ENCODE measurements at regions not wholly inside any gene's neighbourhood (a gene's known extent, or its start where the extent isn't known, plus 50 kb on each side); places are given as distances from the start of the nearest gene placed in this dataset.

GRCh38 chr1:97980530-97980929 is 59.7 kb upstream of the DPYD start:
- intact Hi-C loops (cut with micrococcal nuclease; ENCODE audit: unreplicated experiment) = no loop called here
- H3K36me3 ChIP-seq (ENCODE audit: insufficient read depth, low read length, poor library complexity, severe bottlenecking) = no peaks in the 10 kb centered on the region
- no peaks in the 10 kb centered on the region for H3K9me3 ChIP-seq (ENCODE audit: low read depth, low read length, poor library complexity, severe bottlenecking)
- H3K27ac ChIP-seq (ENCODE audit: low read depth, low read length, poor library complexity, severe bottlenecking) = no peak overlapping the region
- H3K4me1 ChIP-seq (ENCODE audit: insufficient read depth, low read length, poor library complexity, severe bottlenecking) = no peaks in the 10 kb centered on the region
- ChIA-PET POLR2A (ENCODE audit: low non-redundant PET) (no interaction called here), CTCF (no interaction called here)
- DNase-seq (ENCODE audit: low spot score) = no peak
- no peaks in the 10 kb centered on the region for H3K27me3 ChIP-seq (replicated peaks; ENCODE audit: insufficient read depth, low read depth, low read length, poor library complexity)
- no TSS peak for BruUV-seq (replicated peaks)
- H3K4me3 ChIP-seq (ENCODE audit: low read depth, low read length, poor library complexity, severe bottlenecking) = no peak overlapping the region
- no peak for TF ChIP-seq CTCF (conservative IDR thresholded peaks at IDR 0.05; ENCODE audit: low read depth, low read length)
- TF ChIP-seq EZH2 (IDR thresholded peaks at IDR 0.05; ENCODE audit: borderline replicate concordance, low read depth, low read length, poor library complexity, severe bottlenecking) = no peak

GRCh38 chr1:97976801-97977200 is 56.0 kb upstream of the DPYD start:
- H3K9me3 ChIP-seq (ENCODE audit: low read depth, low read length, poor library complexity, severe bottlenecking) = no peaks in the 10 kb centered on the region
- H3K36me3 ChIP-seq (ENCODE audit: insufficient read depth, low read length, poor library complexity, severe bottlenecking) = no peaks in the 10 kb centered on the region
- H3K4me1 ChIP-seq (ENCODE audit: insufficient read depth, low read length, poor library complexity, severe bottlenecking) = no peaks in the 10 kb centered on the region
- no peak overlapping the region for H3K27ac ChIP-seq (ENCODE audit: low read depth, low read length, poor library complexity, severe bottlenecking)
- intact Hi-C loops (cut with micrococcal nuclease; ENCODE audit: unreplicated experiment) = no loop called here
- no peak for TF ChIP-seq EZH2 (IDR thresholded peaks at IDR 0.05; ENCODE audit: borderline replicate concordance, low read depth, low read length, poor library complexity, severe bottlenecking)
- TF ChIP-seq CTCF (conservative IDR thresholded peaks at IDR 0.05; ENCODE audit: low read depth, low read length) = no peak
- BruUV-seq (replicated peaks) = no TSS peak
- DNase-seq (ENCODE audit: low spot score) = no peak
- ChIA-PET CTCF (interaction anchor here (0.6 kb wide), 1 partner anchor 11 kb away, joined by 3 read pairs; no protein-coding TSS in a partner anchor), POLR2A (ENCODE audit: low non-redundant PET) (no interaction called here)
- no peaks in the 10 kb centered on the region for H3K27me3 ChIP-seq (replicated peaks; ENCODE audit: insufficient read depth, low read depth, low read length, poor library complexity)
- no peak overlapping the region for H3K4me3 ChIP-seq (ENCODE audit: low read depth, low read length, poor library complexity, severe bottlenecking)

Small RNA genes lying in the stretch of these regions (microRNA-seq; reads per million reads assigned to microRNA genes)
- 2.4 reads per million for gene MIR2682

Data from A673 (cell line).